ENCODE measurements at regions not wholly inside any gene's neighbourhood (a gene's known extent, or its start where the extent isn't known, plus 50 kb on each side); places are given as distances from the start of the nearest gene placed in this dataset.
"Not testable (repeated sequence)": the region's sequence is repeated elsewhere in the genome, so short reads cannot be mapped to it uniquely, and the experiment has no call there.

GRCh38 chr1:189211742-189212141 lies 1265.9 kb downstream of the BRINP3 start:
- H3K4me3 ChIP-seq, result no peak overlapping the region
- WGBS, 2 donors, result 72 to 74% methylated on average over 3 of the region's 3 CpGs
- intact Hi-C loops (cut with DNase I), result no loop called here

GRCh38 chr1:189212606-189213005 lies 1265.1 kb downstream of the BRINP3 start:
- no peak for DNase-seq
- WGBS, 2 donors, result 77 to 83% methylated on average over 2 of the region's 2 CpGs
- TF ChIP-seq EP300 (IDR thresholded peaks at IDR 0.05) (no peak), POLR2A (IDR thresholded peaks at IDR 0.05) (no peak), POLR2AphosphoS5 (IDR thresholded peaks at IDR 0.05) (no peak), CTCF (IDR thresholded peaks at IDR 0.05) (no peak)

More at GRCh38 chr1:189211742-189212141, 1265.9 kb downstream of the BRINP3 start:
- Histone ChIP-seq H3K27me3 (no peaks in the 10 kb centered on the region), H3K9me3 (peaks cover 0 to 2% (median 0%) of the 10 kb centered on the region in 4 donors), H3K36me3 (no peaks in the 10 kb centered on the region), H3K27ac (no peak overlapping the region), H3K4me1 (no peaks in the 10 kb centered on the region)
- TF ChIP-seq EP300 (IDR thresholded peaks at IDR 0.05), result no peak
- no peak for TF ChIP-seq CTCF (IDR thresholded peaks at IDR 0.05)
- no peak for TF ChIP-seq POLR2AphosphoS5 (IDR thresholded peaks at IDR 0.05)
- TF ChIP-seq POLR2A (IDR thresholded peaks at IDR 0.05), result no peak
- no peak for DNase-seq

GRCh38 chr1:189216886-189217285 lies 1260.8 kb downstream of the BRINP3 start:
- DNase-seq, result no peak
- Histone ChIP-seq H3K4me1 (no peaks in the 10 kb centered on the region), H3K36me3 (no peaks in the 10 kb centered on the region), H3K9me3 (no peaks in the 10 kb centered on the region), H3K4me3 (no peak overlapping the region), H3K27me3 (no peaks in the 10 kb centered on the region), H3K27ac (no peak overlapping the region)
- intact Hi-C loops (cut with DNase I), result no loop called here
- TF ChIP-seq POLR2A (IDR thresholded peaks at IDR 0.05) (no peak), CTCF (IDR thresholded peaks at IDR 0.05) (no peak), POLR2AphosphoS5 (IDR thresholded peaks at IDR 0.05) (no peak)
- 79 to 83% methylated on average over 1 of the region's 1 CpG for WGBS, 2 donors

More at GRCh38 chr1:189212606-189213005, 1265.1 kb downstream of the BRINP3 start:
- intact Hi-C loops (cut with DNase I), result no loop called here
- Histone ChIP-seq H3K27ac (no peak overlapping the region), H3K4me3 (no peak overlapping the region), H3K4me1 (no peaks in the 10 kb centered on the region), H3K27me3 (no peaks in the 10 kb centered on the region), H3K9me3 (peaks cover 0 to 2% (median 0%) of the 10 kb centered on the region in 4 donors), H3K36me3 (no peaks in the 10 kb centered on the region)

- Histone ChIP-seq H3K27me3 (no peaks in the 10 kb centered on the region), H3K27ac (no peak overlapping the region), H3K36me3 (no peaks in the 10 kb centered on the region), H3K4me1 (no peaks in the 10 kb centered on the region), H3K9me3 (no peaks in the 10 kb centered on the region), H3K4me3 (no peak overlapping the region)
- no peak for TF ChIP-seq EP300 (IDR thresholded peaks at IDR 0.05)
- TF ChIP-seq POLR2A (IDR thresholded peaks at IDR 0.05), result no peak
- TF ChIP-seq CTCF (IDR thresholded peaks at IDR 0.05), result no peak
- TF ChIP-seq POLR2AphosphoS5 (IDR thresholded peaks at IDR 0.05), result no peak
- intact Hi-C loops (cut with DNase I), result no loop called here
- DNase-seq, result no peak
Observed at GRCh38 chr1:189217646-189218045, 1260.0 kb downstream of the BRINP3 start.

GRCh38 chr1:189220750-189221149 lies 1256.9 kb downstream of the BRINP3 start:
- H3K36me3 ChIP-seq, result no peaks in the 10 kb centered on the region
- no peak overlapping the region for H3K4me3 ChIP-seq
- no peaks in the 10 kb centered on the region for H3K9me3 ChIP-seq
- H3K4me1 ChIP-seq, result no peaks in the 10 kb centered on the region
- TF ChIP-seq EP300 (IDR thresholded peaks at IDR 0.05) (no peak), POLR2A (IDR thresholded peaks at IDR 0.05) (no peak), CTCF (IDR thresholded peaks at IDR 0.05) (no peak), POLR2AphosphoS5 (IDR thresholded peaks at IDR 0.05) (no peak)
- no peaks in the 10 kb centered on the region for H3K27me3 ChIP-seq
- H3K27ac ChIP-seq, result no peak overlapping the region
- intact Hi-C loops (cut with DNase I), result no loop called here
- 47 to 55% methylated on average over 1 of the region's 1 CpG for WGBS, 2 donors
- DNase-seq, result no peak

- H3K9me3 ChIP-seq; H3K36me3 ChIP-seq; H3K4me3 ChIP-seq; DNase-seq; H3K4me1 ChIP-seq; H3K27ac ChIP-seq; H3K27me3 ChIP-seq; intact Hi-C loops (cut with DNase I): not testable (repeated sequence)
- WGBS, 2 donors, result 92 to 96% methylated on average over 28 of the region's 28 CpGs
Observed at GRCh38 chr1:189225794-189226145, 1251.9 kb downstream of the BRINP3 start.

All from sigmoid colon (tissue), 6 donors.